IMR-90 (cell line): ENCODE measurements at regions not wholly inside any gene's neighbourhood (a gene's known extent, or its start where the extent isn't known, plus 50 kb on each side); places are given as distances from the start of the nearest gene placed in this dataset.

ENCODE experiments used
- ATAC-seq: fragments of 200-7000 bp; cut with Tn5 transposase; 2 replicates; pipeline ENCODE4 v1.9.1; 2020; ENCODE audit warnings: low read depth, mild to moderate bottlenecking, moderate library complexity
- BruUV-seq: library from RNA; stranded (reverse); fragments of 400-500 nt; replicated peaks from 2 replicates; lab custom pipeline; 2021; lab: Mats Ljungman, UMichigan
- CTCF ChIA-PET: fragments of 300-600 bp; formaldehyde crosslinking; extraction: SDS; loops from one replicate; lab custom pipeline; 2021; ENCODE audit warnings: antibody characterized with exemption; lab: Yijun Ruan, JAX
- POLR2A ChIA-PET: fragments of 300-600 bp; sonication (Branson Sonifier 250); formaldehyde crosslinking; loops from one replicate; lab custom pipeline; 2022; ENCODE audit warnings: antibody characterized with exemption; ENCODE audit not compliant: unreplicated experiment; lab: Charles Lee
- DNase-seq: peaks from one replicate; pipeline ENCODE4 v3.0.0; 2013
- H2AFZ ChIP-seq: replicated peaks from 2 replicates; pipeline ENCODE3; 2013; ENCODE audit warnings: low read length, mild to moderate bottlenecking; ENCODE audit not compliant: poor library complexity
- H2AK5ac ChIP-seq: 2 replicates; pipeline ENCODE4 v1.6.1; 2013; ENCODE audit warnings: low read depth, low read length, inconsistent platforms
- H2AK9ac ChIP-seq: replicated peaks from 2 replicates; pipeline ENCODE3; 2013; ENCODE audit warnings: mild to moderate bottlenecking, low read depth, low read length, moderate library complexity; ENCODE audit not compliant: poor library complexity
- H2BK120ac ChIP-seq: 2 replicates; pipeline ENCODE4 v1.6.1; 2013; ENCODE audit warnings: low read depth, low read length, inconsistent platforms
- H2BK15ac ChIP-seq: 3 replicates; pipeline ENCODE4 v1.6.1; 2013; ENCODE audit warnings: low read depth, low read length, inconsistent platforms
- H2BK20ac ChIP-seq: 2 replicates; pipeline ENCODE4 v1.6.1; 2013; ENCODE audit warnings: low read depth, mild to moderate bottlenecking, inconsistent platforms, low read length, moderate library complexity
- H2BK5ac ChIP-seq: 2 replicates; pipeline ENCODE4 v1.6.1; 2013; ENCODE audit warnings: mild to moderate bottlenecking, low read depth, low read length, inconsistent platforms; ENCODE audit not compliant: poor library complexity, severe bottlenecking
- H3K14ac ChIP-seq: replicated peaks from 2 replicates; pipeline ENCODE4 v1.6.1; 2013; ENCODE audit warnings: low read depth, low read length, inconsistent platforms
- H3K18ac ChIP-seq: 2 replicates; pipeline ENCODE4 v1.6.1; 2013; ENCODE audit warnings: low read depth, low read length, control low read depth
- H3K23ac ChIP-seq: 2 replicates; pipeline ENCODE4 v1.6.1; 2013; ENCODE audit warnings: low read depth, low read length, inconsistent platforms
- H3K27ac ChIP-seq: 2 replicates; pipeline ENCODE4 v1.5.1; 2013; ENCODE audit warnings: mild to moderate bottlenecking, control low read depth, low read length; ENCODE audit not compliant: insufficient read depth
- H3K27me3 ChIP-seq: 2 replicates; pipeline ENCODE4 v1.6.1; 2013; ENCODE audit warnings: low read length; ENCODE audit not compliant: control insufficient read depth, insufficient read depth
- H3K36me3 ChIP-seq: 2 replicates; pipeline ENCODE4 v1.6.1; 2013; ENCODE audit warnings: low read length, mixed read lengths; ENCODE audit not compliant: control insufficient read depth, insufficient read depth
- H3K4ac ChIP-seq: 2 replicates; pipeline ENCODE4 v1.6.1; 2013; ENCODE audit warnings: low read depth, low read length, inconsistent platforms
- H3K4me1 ChIP-seq: 2 replicates; pipeline ENCODE4 v1.6.1; 2013; ENCODE audit warnings: low read length, mixed read lengths; ENCODE audit not compliant: control insufficient read depth, insufficient read depth
- H3K4me2 ChIP-seq: 2 replicates; pipeline ENCODE4 v1.6.1; 2013; ENCODE audit warnings: low read depth, mild to moderate bottlenecking, control low read depth, low read length, moderate library complexity
- H3K4me3 ChIP-seq: 2 replicates; pipeline ENCODE4 v1.5.1; 2013; ENCODE audit warnings: low read depth, mild to moderate bottlenecking, control low read depth, low read length, moderate library complexity; ENCODE audit not compliant: insufficient read depth
- H3K56ac ChIP-seq: 2 replicates; pipeline ENCODE4 v1.6.1; 2013; ENCODE audit warnings: low read length, inconsistent platforms; ENCODE audit not compliant: insufficient read depth; ENCODE audit errors: extremely low read depth
- H3K79me1 ChIP-seq, 2 experiments: 2 replicates each; pipeline ENCODE4 v1.6.1; 2013; ENCODE audit warnings: low read length in 2 of 2, inconsistent platforms in 1 of 2, low read depth in 1 of 2
- H3K9ac ChIP-seq: 2 replicates; pipeline ENCODE4 v1.6.1; 2013; ENCODE audit warnings: low read depth, low read length, control low read depth
- H3K9me1 ChIP-seq: 2 replicates; pipeline ENCODE4 v1.6.1; 2013; ENCODE audit warnings: low read length, inconsistent platforms; ENCODE audit not compliant: insufficient read depth
- H3K9me3 ChIP-seq: 2 replicates; pipeline ENCODE4 v1.6.1; 2013; ENCODE audit warnings: low read length; ENCODE audit not compliant: control insufficient read depth, insufficient read depth
- H4K20me1 ChIP-seq: 2 replicates; pipeline ENCODE4 v1.6.1; 2013; ENCODE audit warnings: low read length, inconsistent platforms; ENCODE audit not compliant: insufficient read depth
- H4K5ac ChIP-seq: 2 replicates; pipeline ENCODE4 v1.6.1; 2013; ENCODE audit warnings: mild to moderate bottlenecking, low read depth, low read length, control low read depth
- H4K8ac ChIP-seq, 2 experiments: 2 replicates each; pipeline ENCODE4 v1.6.1; 2013; ENCODE audit warnings: low read depth in 2 of 2, low read length in 2 of 2, control low read depth in 1 of 2, inconsistent platforms in 1 of 2
- H4K91ac ChIP-seq: 2 replicates; pipeline ENCODE4 v1.6.1; 2013; ENCODE audit warnings: low read depth, low read length, inconsistent platforms; ENCODE audit not compliant: insufficient read depth
- BHLHE40 ChIP-seq: fragments of 150-350 bp; IDR thresholded peaks from 2 replicates; pipeline ENCODE4 v1.6.1; 2016; ENCODE audit warnings: mild to moderate bottlenecking, low read depth, low read length
- CEBPB ChIP-seq: IDR thresholded peaks from 2 replicates; pipeline ENCODE4 v1.6.1; 2012; ENCODE audit warnings: low read depth, low read length, improper control_type of control experiment
- CHD1 ChIP-seq: IDR thresholded peaks from 2 replicates; pipeline ENCODE4 v1.6.1; 2012; ENCODE audit warnings: low read depth, low read length, improper control_type of control experiment
- CTCF ChIP-seq: conservative IDR thresholded peaks from 2 replicates; pipeline ENCODE4 v1.5.1; 2012; ENCODE audit warnings: mild to moderate bottlenecking, low read depth, low read length, improper control_type of control experiment
- ELK1 ChIP-seq: fragments of 150-350 bp; IDR thresholded peaks from 2 replicates; pipeline ENCODE4 v1.6.1; 2016; ENCODE audit warnings: low read depth, mild to moderate bottlenecking, low read length, moderate library complexity, borderline replicate concordance
- FOS ChIP-seq: fragments of 150-350 bp; IDR thresholded peaks from 2 replicates; pipeline ENCODE4 v1.6.1; 2016; ENCODE audit warnings: low read depth, low read length
- MAFK ChIP-seq: IDR thresholded peaks from 2 replicates; pipeline ENCODE4 v1.6.1; 2012; ENCODE audit warnings: low read depth, low read length, improper control_type of control experiment
- MAZ ChIP-seq: IDR thresholded peaks from 2 replicates; pipeline ENCODE4 v1.6.1; 2012; ENCODE audit warnings: low read depth, mild to moderate bottlenecking, low read length, improper control_type of control experiment, moderate library complexity, borderline replicate concordance
- MXI1 ChIP-seq: IDR thresholded peaks from 2 replicates; pipeline ENCODE4 v1.6.1; 2012; ENCODE audit warnings: low read depth, mild to moderate bottlenecking, low read length, moderate library complexity, borderline replicate concordance
- NFE2L2 ChIP-seq: fragments of 150-350 bp; IDR thresholded peaks from 2 replicates; pipeline ENCODE4 v1.6.1; 2016; ENCODE audit warnings: low read depth, mild to moderate bottlenecking, low read length
- POLR2A ChIP-seq: IDR thresholded peaks from 2 replicates; pipeline ENCODE4 v1.6.1; 2012; ENCODE audit warnings: mild to moderate bottlenecking, low read depth, low read length
- RAD21 ChIP-seq: IDR thresholded peaks from 2 replicates; pipeline ENCODE4 v1.6.1; 2012; ENCODE audit warnings: low read length, improper control_type of control experiment
- RCOR1 ChIP-seq: IDR thresholded peaks from 2 replicates; pipeline ENCODE4 v1.6.1; 2012; ENCODE audit warnings: mild to moderate bottlenecking, low read length, improper control_type of control experiment; ENCODE audit not compliant: insufficient replicate concordance
- RFX5 ChIP-seq: IDR thresholded peaks from 2 replicates; pipeline ENCODE4 v1.8.0; 2012; ENCODE audit warnings: low read depth, mild to moderate bottlenecking, low read length, moderate library complexity
- SMC3 ChIP-seq: fragments of 150-350 bp; IDR thresholded peaks from 2 replicates; pipeline ENCODE4 v1.6.1; 2016; ENCODE audit warnings: low read depth, mild to moderate bottlenecking, antibody characterized with exemption, low read length, moderate library complexity
- USF2 ChIP-seq: fragments of 150-350 bp; IDR thresholded peaks from 2 replicates; pipeline ENCODE4 v1.6.1; 2017; ENCODE audit warnings: mild to moderate bottlenecking, antibody characterized with exemption, low read length, low read depth
- WGBS, 2 experiments: methylation state at CpG; one replicate each; pipeline versions ENCODE4 v1.1.5 to v1.1.7; 2013; ENCODE audit warnings: missing lambda C conversion rate in 2 of 2; ENCODE audit not compliant: insufficient read length in 1 of 2; ENCODE audit errors: extremely low coverage in 2 of 2; 5-methylcytosine and 5-hydroxymethylcytosine counted together
- dilution Hi-C: fragments of 300-500 bp; cut with HindIII; formaldehyde crosslinking; loops from one replicate; pipeline ENCODE4 v1.14.3; 2018; ENCODE audit warnings: low sequenced_read_pairs; ENCODE audit not compliant: unreplicated experiment
- in situ Hi-C: fragments of 300-500 bp; cut with MboI; formaldehyde crosslinking; loops from 3 replicates; pipeline ENCODE4 v1.14.3; 2019; ENCODE audit warnings: low sequenced_read_pairs, inconsistent platforms, mixed read lengths
- intact Hi-C: fragments of 100-400 bp; cut with micrococcal nuclease; formaldehyde crosslinking; loops from 2 replicates; pipeline ENCODE4 v1.10.0; 2022

GRCh38 chr4:163762741-163763140 is 268.3 kb downstream of the TMA16 start:
- H3K9ac ChIP-seq = no peak overlapping the region
- H3K27me3 ChIP-seq = no peaks in the 10 kb centered on the region
- ChIA-PET CTCF (no interaction called here), POLR2A (no interaction called here)
- BruUV-seq = no TSS peak
- H2BK15ac ChIP-seq = no peak overlapping the region
- in situ Hi-C loops (no loop called here), intact Hi-C loops (no loop called here), dilution Hi-C loops (no loop called here)
- no peaks in the 10 kb centered on the region for H3K4me1 ChIP-seq
- no peak overlapping the region for H4K91ac ChIP-seq
- H4K8ac ChIP-seq = no peak overlapping the region
- WGBS, 2 experiments = no CpG with 5 or more reads among the region's 1 CpG
- no peak for DNase-seq
- no peak overlapping the region for H3K4me2 ChIP-seq
- no peak overlapping the region for H2AK5ac ChIP-seq
- no peak overlapping the region for H2BK5ac ChIP-seq
- no peak overlapping the region for H3K14ac ChIP-seq
- TF ChIP-seq MAFK (no peak), CHD1 (no peak), ELK1 (no peak), RCOR1 (no peak), USF2 (no peak), MXI1 (no peak), CTCF (no peak), FOS (no peak), MAZ (no peak), BHLHE40 (no peak), NFE2L2 (no peak), RAD21 (no peak), CEBPB (no peak), POLR2A (no peak), SMC3 (no peak), RFX5 (no peak)
- no peak overlapping the region for H2BK120ac ChIP-seq
- no peak overlapping the region for H2AK9ac ChIP-seq
- no peak overlapping the region for H2BK20ac ChIP-seq
- no peaks in the 10 kb centered on the region for H3K79me1 ChIP-seq
- H3K9me1 ChIP-seq = no peaks in the 10 kb centered on the region
- no peak overlapping the region for H3K4ac ChIP-seq
- no peak overlapping the region for H4K5ac ChIP-seq
- H3K23ac ChIP-seq = no peak overlapping the region
- H3K36me3 ChIP-seq = no peaks in the 10 kb centered on the region
- H2AFZ ChIP-seq = no peak overlapping the region
- no peak overlapping the region for H3K56ac ChIP-seq
- H3K9me3 ChIP-seq = no peaks in the 10 kb centered on the region
- ATAC-seq = no peak
- no peaks in the 10 kb centered on the region for H4K20me1 ChIP-seq
- no peak overlapping the region for H3K27ac ChIP-seq
- no peak overlapping the region for H3K18ac ChIP-seq
- H3K4me3 ChIP-seq = no peak overlapping the region
